ENCODE measurements at regions not wholly inside any gene's neighbourhood (a gene's known extent, or its start where the extent isn't known, plus 50 kb on each side); places are given as distances from the start of the nearest gene placed in this dataset.
A peak's percentile ranks its signal among the peaks of the same experiment; 100 is the strongest.

DNA sequence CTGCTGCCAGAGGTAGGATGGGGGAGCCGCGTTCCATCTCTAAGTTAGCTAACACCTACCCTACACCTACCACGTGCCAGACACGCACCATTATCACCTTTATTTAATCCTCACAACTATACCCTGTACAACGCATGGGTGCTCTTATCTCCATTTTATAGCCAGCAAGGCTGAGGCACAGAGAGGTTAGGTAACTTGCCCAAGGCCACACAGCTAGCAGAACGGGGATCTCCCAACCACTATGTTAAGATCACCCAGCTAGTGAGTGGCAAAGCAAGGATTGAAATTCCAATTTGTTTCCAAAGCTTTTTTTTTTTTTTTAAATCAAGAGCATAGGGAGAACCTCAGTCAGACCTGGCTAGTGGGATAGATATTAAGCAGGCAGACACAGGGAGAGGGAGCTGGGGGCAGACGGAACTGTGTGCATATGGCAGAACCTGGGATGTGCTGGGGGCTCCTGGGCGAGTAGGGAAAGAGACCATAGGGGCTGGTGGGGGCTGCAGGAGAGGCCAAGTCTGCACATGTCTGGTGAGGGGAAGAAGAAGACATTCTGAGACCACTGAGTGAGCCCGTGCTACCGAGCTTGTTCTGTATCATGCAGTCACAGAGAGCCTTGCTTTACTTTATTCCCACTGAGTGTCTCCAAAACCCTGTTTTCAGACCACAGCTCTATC, 196.3 kb upstream of the TPM1 start:
- peaks cover 48% of the 10 kb centered on the region for H3K4me1 ChIP-seq (ENCODE audit: control insufficient read depth, insufficient read depth, low read length)

GRCh38 chr15:62846805-62847495, 195.6 kb upstream of the TPM1 start:
- H3K9me3 ChIP-seq (ENCODE audit: control insufficient read depth in 2 of 2, low read length in 2 of 2), result no peaks in the 10 kb centered on the region
- no peaks in the 10 kb centered on the region for H3K27me3 ChIP-seq (ENCODE audit: control insufficient read depth in 1 of 2, insufficient read depth in 2 of 2, low read length in 2 of 2)
- H3K27ac ChIP-seq (ENCODE audit: low read length), result no peak overlapping the region
- no peak overlapping the region for H3K9ac ChIP-seq (ENCODE audit: low read length in 2 of 2)
- H3K36me3 ChIP-seq (ENCODE audit: control insufficient read depth in 2 of 2, insufficient read depth in 2 of 2, low read length in 2 of 2), result peaks cover 0 to 9% of the 10 kb centered on the region in 2 donors
- H3K4me3 ChIP-seq (ENCODE audit: low read length in 2 of 2), result no peak overlapping the region
- peaks cover 45% of the 10 kb centered on the region for H3K4me1 ChIP-seq (ENCODE audit: control insufficient read depth, insufficient read depth, low read length)

More for the DNA sequence above, 196.3 kb upstream of the TPM1 start:
- H3K9me3 ChIP-seq (ENCODE audit: control insufficient read depth in 2 of 2, low read length in 2 of 2), result no peaks in the 10 kb centered on the region
- no peak overlapping the region for H3K9ac ChIP-seq (ENCODE audit: low read length in 2 of 2)
- H3K27me3 ChIP-seq (ENCODE audit: control insufficient read depth in 1 of 2, insufficient read depth in 2 of 2, low read length in 2 of 2), result no peaks in the 10 kb centered on the region
- peaks cover 0 to 9% of the 10 kb centered on the region in 2 donors for H3K36me3 ChIP-seq (ENCODE audit: control insufficient read depth in 2 of 2, insufficient read depth in 2 of 2, low read length in 2 of 2)
- H3K27ac ChIP-seq (ENCODE audit: low read length), result no peak overlapping the region
- no peak overlapping the region for H3K4me3 ChIP-seq (ENCODE audit: low read length in 2 of 2)

GRCh38 chr15:62847900-62848489, 194.6 kb upstream of the TPM1 start:
- Histone ChIP-seq H3K9ac (ENCODE audit: low read length in 2 of 2) (peak overlapping the region in 1 of 2 donors; percentile 21), H3K9me3 (ENCODE audit: control insufficient read depth in 2 of 2, low read length in 2 of 2) (no peaks in the 10 kb centered on the region), H3K27ac (ENCODE audit: low read length) (peak overlapping the region; percentile 53), H3K4me3 (ENCODE audit: low read length in 2 of 2) (peak overlapping the region in 1 of 2 donors; percentile 22), H3K4me1 (ENCODE audit: control insufficient read depth, insufficient read depth, low read length) (peaks cover 34% of the 10 kb centered on the region), H3K36me3 (ENCODE audit: control insufficient read depth in 2 of 2, insufficient read depth in 2 of 2, low read length in 2 of 2) (peaks cover 0 to 9% of the 10 kb centered on the region in 2 donors), H3K27me3 (ENCODE audit: control insufficient read depth in 1 of 2, insufficient read depth in 2 of 2, low read length in 2 of 2) (no peaks in the 10 kb centered on the region)

DNA sequence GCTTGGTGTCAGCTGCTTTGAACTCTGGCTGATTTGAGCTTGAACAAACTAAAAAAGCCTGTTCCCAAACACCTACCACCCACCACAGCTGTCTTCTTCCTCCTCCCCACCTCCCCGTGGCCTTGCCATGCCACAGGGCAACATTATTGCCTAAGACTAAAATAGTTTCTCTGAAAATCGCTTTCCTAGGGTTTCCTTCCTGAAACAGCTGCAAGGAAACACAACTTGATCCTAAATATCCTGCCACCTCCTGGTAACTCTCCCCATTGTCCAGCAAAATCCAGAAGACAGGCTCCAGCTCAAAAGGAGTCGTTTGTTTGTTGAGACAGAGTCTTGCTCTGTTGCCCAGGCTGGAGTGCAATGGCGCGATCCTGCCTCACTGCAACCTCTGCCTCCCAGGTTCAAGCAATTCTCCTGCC, 193.9 kb upstream of the TPM1 start:
- H3K4me1 ChIP-seq (ENCODE audit: control insufficient read depth, insufficient read depth, low read length), result peaks cover 33% of the 10 kb centered on the region
- H3K9ac ChIP-seq (ENCODE audit: low read length in 2 of 2), result peak overlapping the region in 1 of 2 donors; percentile 21
- H3K4me3 ChIP-seq (ENCODE audit: low read length in 2 of 2), result peak overlapping the region in 1 of 2 donors; percentile 22
- H3K36me3 ChIP-seq (ENCODE audit: control insufficient read depth in 2 of 2, insufficient read depth in 2 of 2, low read length in 2 of 2), result peaks cover 0 to 9% of the 10 kb centered on the region in 2 donors
- no peaks in the 10 kb centered on the region for H3K27me3 ChIP-seq (ENCODE audit: control insufficient read depth in 1 of 2, insufficient read depth in 2 of 2, low read length in 2 of 2)
- H3K9me3 ChIP-seq (ENCODE audit: control insufficient read depth in 2 of 2, low read length in 2 of 2), result no peaks in the 10 kb centered on the region
- H3K27ac ChIP-seq (ENCODE audit: low read length), result peak overlapping the region; percentile 53

GRCh38 chr15:62849316-62850106, 193.0 kb upstream of the TPM1 start:
- Histone ChIP-seq H3K9ac (ENCODE audit: low read length in 2 of 2) (no peak overlapping the region), H3K4me1 (ENCODE audit: control insufficient read depth, insufficient read depth, low read length) (peaks cover 40% of the 10 kb centered on the region), H3K4me3 (ENCODE audit: low read length in 2 of 2) (no peak overlapping the region), H3K36me3 (ENCODE audit: control insufficient read depth in 2 of 2, insufficient read depth in 2 of 2, low read length in 2 of 2) (peaks cover 0 to 7% of the 10 kb centered on the region in 2 donors), H3K27me3 (ENCODE audit: control insufficient read depth in 1 of 2, insufficient read depth in 2 of 2, low read length in 2 of 2) (no peaks in the 10 kb centered on the region), H3K27ac (ENCODE audit: low read length) (no peak overlapping the region), H3K9me3 (ENCODE audit: control insufficient read depth in 2 of 2, low read length in 2 of 2) (no peaks in the 10 kb centered on the region)

- Histone ChIP-seq H3K27me3 (ENCODE audit: control insufficient read depth in 1 of 2, insufficient read depth in 2 of 2, low read length in 2 of 2) (no peaks in the 10 kb centered on the region), H3K27ac (ENCODE audit: low read length) (no peak overlapping the region)
These were observed 192.2 kb upstream of the TPM1 start for GRCh38 chr15:62850318-62850717.

GRCh38 chr15:62850791-62851291, 191.7 kb upstream of the TPM1 start:
- peak overlapping the region; percentile 31 for H3K27ac ChIP-seq (ENCODE audit: low read length)

More at GRCh38 chr15:62850318-62850717, 192.2 kb upstream of the TPM1 start:
- H3K36me3 ChIP-seq (ENCODE audit: control insufficient read depth in 2 of 2, insufficient read depth in 2 of 2, low read length in 2 of 2), result peaks cover 0 to 4% of the 10 kb centered on the region in 2 donors
- H3K9me3 ChIP-seq (ENCODE audit: control insufficient read depth in 2 of 2, low read length in 2 of 2), result no peaks in the 10 kb centered on the region
- no peak overlapping the region for H3K4me3 ChIP-seq (ENCODE audit: low read length in 2 of 2)
- H3K4me1 ChIP-seq (ENCODE audit: control insufficient read depth, insufficient read depth, low read length), result peaks cover 38% of the 10 kb centered on the region
- H3K9ac ChIP-seq (ENCODE audit: low read length in 2 of 2), result no peak overlapping the region

GRCh38 chr15:62853114-62853840, 189.3 kb upstream of the TPM1 start:
- Histone ChIP-seq H3K4me3 (ENCODE audit: low read length in 2 of 2) (no peak overlapping the region), H3K9me3 (ENCODE audit: control insufficient read depth in 2 of 2, low read length in 2 of 2) (no peaks in the 10 kb centered on the region), H3K27me3 (ENCODE audit: control insufficient read depth in 1 of 2, insufficient read depth in 2 of 2, low read length in 2 of 2) (no peaks in the 10 kb centered on the region), H3K9ac (ENCODE audit: low read length in 2 of 2) (no peak overlapping the region), H3K36me3 (ENCODE audit: control insufficient read depth in 2 of 2, insufficient read depth in 2 of 2, low read length in 2 of 2) (no peaks in the 10 kb centered on the region), H3K27ac (ENCODE audit: low read length) (no peak overlapping the region), H3K4me1 (ENCODE audit: control insufficient read depth, insufficient read depth, low read length) (peaks cover 32% of the 10 kb centered on the region)

More at GRCh38 chr15:62850791-62851291, 191.7 kb upstream of the TPM1 start:
- H3K4me1 ChIP-seq (ENCODE audit: control insufficient read depth, insufficient read depth, low read length), result peaks cover 34% of the 10 kb centered on the region
- no peak overlapping the region for H3K9ac ChIP-seq (ENCODE audit: low read length in 2 of 2)
- H3K9me3 ChIP-seq (ENCODE audit: control insufficient read depth in 2 of 2, low read length in 2 of 2), result no peaks in the 10 kb centered on the region
- peaks cover 0 to 2% of the 10 kb centered on the region in 2 donors for H3K36me3 ChIP-seq (ENCODE audit: control insufficient read depth in 2 of 2, insufficient read depth in 2 of 2, low read length in 2 of 2)
- H3K27me3 ChIP-seq (ENCODE audit: control insufficient read depth in 1 of 2, insufficient read depth in 2 of 2, low read length in 2 of 2), result no peaks in the 10 kb centered on the region
- H3K4me3 ChIP-seq (ENCODE audit: low read length in 2 of 2), result no peak overlapping the region

DNA sequence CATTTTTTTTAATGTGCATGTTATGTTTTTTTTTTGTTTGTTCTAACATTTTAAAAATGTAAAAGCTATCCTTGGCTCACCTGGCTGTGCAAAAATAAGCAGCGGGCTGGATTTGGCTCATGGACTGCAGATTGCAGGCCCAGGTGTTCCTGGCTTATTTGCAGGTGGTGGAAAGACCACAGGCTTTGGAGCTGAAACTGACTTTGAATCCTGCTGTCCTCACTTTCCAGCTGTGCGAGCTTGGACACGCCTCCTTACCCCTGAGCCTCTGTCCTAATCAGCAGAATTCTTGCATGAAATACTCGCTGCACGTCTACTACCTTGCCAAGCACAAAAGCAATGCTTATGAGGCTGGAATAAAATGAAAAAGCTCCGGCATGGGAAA, 188.7 kb upstream of the TPM1 start:
- no peak overlapping the region for H3K27ac ChIP-seq (ENCODE audit: low read length)
- peaks cover 32% of the 10 kb centered on the region for H3K4me1 ChIP-seq (ENCODE audit: control insufficient read depth, insufficient read depth, low read length)
- H3K9ac ChIP-seq (ENCODE audit: low read length in 2 of 2), result no peak overlapping the region
- no peak overlapping the region for H3K4me3 ChIP-seq (ENCODE audit: low read length in 2 of 2)
- no peaks in the 10 kb centered on the region for H3K9me3 ChIP-seq (ENCODE audit: control insufficient read depth in 2 of 2, low read length in 2 of 2)
- H3K27me3 ChIP-seq (ENCODE audit: control insufficient read depth in 1 of 2, insufficient read depth in 2 of 2, low read length in 2 of 2), result no peaks in the 10 kb centered on the region
- no peaks in the 10 kb centered on the region for H3K36me3 ChIP-seq (ENCODE audit: control insufficient read depth in 2 of 2, insufficient read depth in 2 of 2, low read length in 2 of 2)

All from stomach smooth muscle (tissue), 2 donors.